Eye (tissue), 1 donor: ENCODE measurements at regions not wholly inside any gene's neighbourhood (a gene's known extent, or its start where the extent isn't known, plus 50 kb on each side); places are given as distances from the start of the nearest gene placed in this dataset.
A peak's percentile ranks its signal among the peaks of the same experiment; 100 is the strongest.
"Not testable (repeated sequence)": the region's sequence is repeated elsewhere in the genome, so short reads cannot be mapped to it uniquely, and the experiment has no call there.

Experiments used
- DNase-seq: peaks from one replicate; pipeline ENCODE4 v3.0.0-alpha.2; 2015

GRCh38 chr5:60041508-60041907 lies 148.0 kb upstream of the PDE4D start:
- DNase-seq, result not testable (repeated sequence)

GRCh38 chr5:60036192-60036938 lies 142.8 kb upstream of the PDE4D start:
- no peak for DNase-seq

- DNase-seq, result no peak
These were observed 132.6 kb upstream of the PDE4D start for GRCh38 chr5:60026161-60026560.

GRCh38 chr5:60024104-60024503 lies 130.6 kb upstream of the PDE4D start:
- no peak for DNase-seq

GRCh38 chr5:60023255-60023654 lies 129.7 kb upstream of the PDE4D start:
- no peak for DNase-seq

- DNase-seq, result no peak
These were observed 126.9 kb upstream of the PDE4D start for GRCh38 chr5:60020457-60020856.

GRCh38 chr5:60018960-60019359 lies 125.4 kb upstream of the PDE4D start:
- not testable (repeated sequence) for DNase-seq

- DNase-seq, result no peak
These were observed 124.6 kb upstream of the PDE4D start for GRCh38 chr5:60018091-60018490.

- DNase-seq, result no peak
These were observed 120.8 kb upstream of the PDE4D start for GRCh38 chr5:60014331-60014730.

GRCh38 chr5:60010853-60011252 lies 117.3 kb upstream of the PDE4D start:
- DNase-seq, result peak; percentile 16

GRCh38 chr5:60010328-60010727 lies 116.8 kb upstream of the PDE4D start:
- peak; percentile 10 for DNase-seq

GRCh38 chr5:60007729-60008128 lies 114.2 kb upstream of the PDE4D start:
- no peak for DNase-seq

GRCh38 chr5:59999056-59999455 lies 105.5 kb upstream of the PDE4D start:
- no peak for DNase-seq

GRCh38 chr5:59992206-59992605 lies 98.7 kb upstream of the PDE4D start:
- no peak for DNase-seq

GRCh38 chr5:59988396-59988795 lies 94.9 kb upstream of the PDE4D start:
- no peak for DNase-seq

- no peak for DNase-seq
These were observed 82.8 kb upstream of the PDE4D start for GRCh38 chr5:59976342-59976741.

- DNase-seq, result no peak
These were observed 78.5 kb upstream of the PDE4D start for GRCh38 chr5:59972043-59972442.

- DNase-seq, result no peak
These were observed 65.8 kb upstream of the PDE4D start for GRCh38 chr5:59959330-59959729.

GRCh38 chr5:59956130-59956783 lies 62.7 kb upstream of the PDE4D start:
- no peak for DNase-seq

GRCh38 chr5:59955241-59955640 lies 61.7 kb upstream of the PDE4D start:
- no peak for DNase-seq

- peak; percentile 34 for DNase-seq
These were observed 50.1 kb upstream of the PDE4D start for GRCh38 chr5:59943452-59944113.
